Hippocampal formation (tissue), 2 donors: ENCODE measurements at regions not wholly inside any gene's neighbourhood (a gene's known extent, or its start where the extent isn't known, plus 50 kb on each side); places are given as distances from the start of the nearest gene placed in this dataset.

Source experiments
- DNase-seq, 2 donors: peaks; one replicate each; lab custom pipeline; 2025; lab: John Stamatoyannopoulos, UW

DNA sequence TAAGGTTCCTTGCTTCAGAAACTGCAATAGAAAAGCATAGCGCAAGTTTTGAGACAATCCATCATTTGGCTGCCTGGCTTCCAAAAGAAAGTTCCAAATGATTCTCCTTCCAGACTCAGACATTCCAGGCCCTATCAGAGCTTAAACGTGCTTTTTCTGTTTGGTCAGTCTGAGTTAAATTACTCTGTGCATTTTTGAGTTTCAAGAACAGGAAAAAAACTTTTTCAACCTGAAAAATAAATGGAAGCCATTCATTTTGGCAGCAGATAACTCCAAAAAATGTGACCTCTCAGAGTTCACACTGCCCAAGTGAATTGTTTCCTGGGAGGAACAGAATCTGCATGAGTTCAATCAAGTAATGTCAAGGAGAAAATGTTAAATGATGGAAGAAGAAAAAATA, 354.2 kb downstream of the CXCL12 start:
- DNase-seq: no peak

DNA sequence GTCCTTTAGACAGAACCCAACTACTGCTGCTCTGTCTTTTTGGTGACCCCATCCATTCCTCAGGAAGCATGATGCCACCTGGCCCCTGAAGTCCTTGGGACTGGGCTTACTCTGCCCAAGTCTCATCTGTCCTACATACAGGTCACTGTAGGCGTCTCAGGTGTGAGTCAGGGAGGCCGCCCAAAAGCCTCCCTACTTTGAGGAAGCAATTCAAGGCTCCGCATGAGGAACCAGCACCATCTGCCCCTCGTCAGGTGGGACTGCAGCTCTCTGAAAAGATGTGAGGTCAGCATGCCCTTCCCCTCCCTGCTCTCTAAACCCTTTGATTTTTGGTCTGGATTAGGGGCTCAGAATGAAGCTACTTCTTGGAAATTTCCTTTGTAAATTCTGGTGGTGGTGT, 354.8 kb downstream of the CXCL12 start:
- no peak for DNase-seq

- no peak for DNase-seq
Observed at GRCh38 chr10:44028384-44029137, 356.3 kb downstream of the CXCL12 start.

DNA sequence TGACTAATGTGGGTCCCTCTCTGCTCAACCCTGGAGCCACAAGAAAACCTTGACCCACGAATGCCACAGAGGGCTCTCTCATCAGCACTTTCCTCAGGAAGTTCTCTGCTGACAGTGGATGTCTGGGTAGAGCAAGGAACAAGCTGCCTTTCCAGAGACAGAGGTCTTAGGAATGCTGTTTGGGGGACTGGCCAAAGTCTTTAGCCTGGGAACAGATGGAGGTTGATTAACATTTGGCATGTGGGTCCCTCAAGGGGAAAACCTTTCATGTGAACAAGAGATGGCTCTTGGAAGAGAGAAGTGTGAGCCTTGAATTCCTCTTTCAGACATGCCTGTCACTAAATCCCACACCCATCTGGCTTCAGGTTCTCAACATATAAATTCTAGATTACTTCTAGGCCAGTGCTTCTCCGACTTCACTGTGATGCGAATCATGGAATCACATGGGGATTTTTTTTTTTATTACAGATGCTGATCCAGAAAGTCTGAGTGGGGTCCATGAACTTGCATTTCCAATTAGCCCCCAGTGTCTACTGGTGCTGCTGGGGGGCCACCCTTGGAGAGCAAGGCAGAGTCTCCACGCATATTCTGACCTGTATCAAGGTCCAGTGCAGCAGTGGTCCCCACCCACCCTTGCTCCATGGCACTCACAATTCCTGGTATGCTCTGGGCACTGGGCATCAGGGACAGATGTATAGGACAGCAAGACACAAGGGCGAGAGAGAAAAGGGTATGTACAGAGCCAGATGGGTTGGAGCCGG, 360.4 kb downstream of the CXCL12 start:
- no peak for DNase-seq

DNA sequence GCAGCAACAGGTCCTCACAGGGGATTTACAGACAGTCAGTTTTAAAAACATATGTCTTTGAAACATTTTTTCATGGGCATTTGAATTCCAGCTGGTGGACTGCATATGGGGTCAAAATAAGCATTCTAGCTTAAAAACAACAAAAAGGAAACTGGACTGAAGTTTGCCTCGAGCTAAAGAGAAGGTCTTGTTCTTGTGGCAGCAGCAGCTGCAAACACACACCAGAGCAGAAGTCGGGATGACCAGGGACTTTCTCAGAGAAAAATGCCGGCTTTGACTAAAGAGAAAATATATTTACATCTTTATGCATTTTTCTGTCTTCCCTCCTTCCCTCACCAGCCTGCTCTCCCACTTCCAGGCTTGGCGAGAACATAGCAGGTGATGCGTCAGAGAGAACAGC, 361.4 kb downstream of the CXCL12 start:
- no peak for DNase-seq

DNA sequence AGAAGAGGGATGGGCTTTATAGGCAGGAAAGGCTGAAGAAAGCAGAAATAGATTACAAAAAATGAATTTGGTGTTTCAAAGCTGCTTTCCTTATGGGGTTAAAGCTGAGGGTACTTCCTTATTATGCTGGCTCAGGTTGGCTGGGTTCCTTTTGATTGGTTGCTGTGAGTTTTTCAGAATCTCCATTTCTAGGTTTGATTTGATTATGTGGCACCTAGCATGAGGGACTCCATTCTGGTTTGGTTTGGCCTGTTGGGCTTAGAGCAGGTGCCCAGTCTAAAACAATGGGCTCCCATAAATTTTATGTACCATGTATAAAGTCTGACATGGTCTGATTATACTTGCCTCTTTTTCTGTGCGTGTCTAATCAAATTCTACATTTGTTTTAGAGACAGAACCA, 362.7 kb downstream of the CXCL12 start:
- DNase-seq: no peak

GRCh38 chr10:44020322-44021111, 364.4 kb downstream of the CXCL12 start:
- DNase-seq: no peak

GRCh38 chr10:44017483-44018145, 367.3 kb downstream of the CXCL12 start:
- no peak for DNase-seq

- no peak for DNase-seq
Observed at GRCh38 chr10:44016589-44017482, 368.1 kb downstream of the CXCL12 start.

DNA sequence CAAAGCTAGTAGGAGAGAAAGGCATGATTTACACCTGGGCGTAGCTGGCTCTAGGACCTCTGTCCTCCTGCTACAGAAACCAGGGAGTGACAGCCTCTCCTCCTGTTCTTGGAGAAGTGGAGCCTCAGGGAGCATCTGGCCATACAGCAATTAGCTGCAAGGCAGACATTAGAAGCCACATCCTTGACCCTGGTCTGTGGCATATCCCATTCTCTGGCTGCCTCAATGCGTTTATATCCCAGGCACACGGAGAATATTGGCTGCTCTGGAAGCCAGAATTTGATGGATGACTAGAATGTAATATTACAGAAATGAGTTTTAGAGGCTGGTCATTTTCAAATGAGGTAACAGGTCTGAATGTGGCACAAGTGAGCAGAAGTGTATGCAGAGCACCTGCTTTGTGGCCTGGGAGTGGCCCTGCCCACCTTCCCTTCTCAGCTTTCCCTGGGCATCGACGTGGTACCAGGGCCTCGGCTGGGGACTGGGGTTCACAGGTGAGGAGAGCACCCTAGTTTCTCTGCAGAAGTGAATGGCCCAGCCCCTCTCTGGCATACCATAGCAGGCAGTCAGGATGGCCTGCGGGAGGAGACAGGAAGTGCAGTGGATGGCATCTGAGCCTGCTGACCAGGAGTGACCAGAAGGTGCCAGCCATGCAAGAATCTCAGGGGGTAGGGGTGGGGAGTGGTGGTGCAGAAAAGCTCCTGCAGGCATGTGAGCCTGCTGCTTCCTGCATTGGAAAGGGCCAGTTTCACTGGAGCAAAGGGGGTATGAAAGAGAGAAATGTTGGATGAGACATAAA, 367.2 kb upstream of the ZNF32 start:
- no peak for DNase-seq

DNA sequence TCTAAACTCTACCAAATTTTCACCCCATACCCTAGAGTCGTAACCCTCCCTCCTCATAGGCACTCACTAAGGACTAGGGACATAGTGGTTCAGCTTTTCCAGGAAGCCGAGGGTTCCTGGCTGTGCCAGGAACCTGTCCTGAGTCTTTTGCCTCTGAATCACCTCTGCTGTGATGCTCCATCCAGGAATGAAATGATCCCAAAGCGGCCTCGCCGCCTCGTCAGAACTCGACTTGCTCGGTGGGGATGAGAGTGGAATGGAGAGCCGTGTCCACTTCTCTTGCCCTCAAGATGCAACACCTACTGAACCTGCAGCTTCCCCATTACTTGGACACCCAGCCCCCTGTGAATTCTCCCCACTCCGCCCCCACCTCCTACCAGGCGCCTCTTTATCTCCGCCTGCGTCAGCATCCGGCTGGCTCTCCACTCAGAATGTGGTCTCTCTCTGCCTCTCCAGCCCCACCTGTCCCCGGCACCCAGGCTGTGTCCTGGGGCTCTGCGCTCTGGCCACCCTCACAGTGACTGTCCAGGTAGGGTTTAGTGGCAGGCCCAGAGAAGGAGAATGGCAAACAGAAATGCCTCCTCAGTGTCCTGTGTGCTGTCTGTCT, 366.1 kb upstream of the ZNF32 start:
- no peak for DNase-seq

GRCh38 chr10:44013981-44014380, 365.3 kb upstream of the ZNF32 start:
- no peak for DNase-seq

- no peak for DNase-seq
Observed at GRCh38 chr10:44012921-44013320, 364.2 kb upstream of the ZNF32 start.

DNA sequence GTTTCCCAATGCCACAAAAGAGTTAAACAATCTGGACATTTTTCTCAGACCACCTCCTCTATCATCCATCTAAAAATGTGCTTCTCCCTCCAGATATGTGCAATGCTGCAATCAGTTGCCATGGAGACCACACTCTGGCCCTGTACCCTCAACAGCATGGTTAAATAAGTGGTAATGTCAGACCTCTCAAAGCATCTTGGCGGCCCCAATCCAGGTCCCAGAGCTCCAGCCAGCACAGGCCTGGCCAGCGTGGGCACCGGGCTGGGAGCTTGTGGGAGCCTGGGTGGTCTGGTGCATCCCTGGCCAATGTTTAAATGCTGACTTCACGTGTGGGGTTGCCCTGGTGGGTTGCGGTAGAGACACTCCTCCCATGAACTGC, 362.9 kb upstream of the ZNF32 start:
- no peak for DNase-seq

GRCh38 chr10:44010873-44011602, 362.4 kb upstream of the ZNF32 start:
- DNase-seq: no peak

- no peak for DNase-seq
Observed at GRCh38 chr10:44009891-44010632, 361.4 kb upstream of the ZNF32 start.

- DNase-seq: no peak
Observed at GRCh38 chr10:44008917-44009709, 360.4 kb upstream of the ZNF32 start.
